NB4 (cell line): ENCODE measurements at regions not wholly inside any gene's neighbourhood (a gene's known extent, or its start where the extent isn't known, plus 50 kb on each side); places are given as distances from the start of the nearest gene placed in this dataset.

Source experiments
- TF ChIP-seq, protein P1 (sequence below): IDR thresholded peaks from one replicate; pipeline ENCODE4 v1.5.1; 2012; ENCODE audit warnings: low read depth, low read length
- TF ChIP-seq, protein P2 (sequence below): IDR thresholded peaks from 2 replicates; pipeline ENCODE4 v1.6.1; 2011; ENCODE audit warnings: low read depth, low read length

DNA sequence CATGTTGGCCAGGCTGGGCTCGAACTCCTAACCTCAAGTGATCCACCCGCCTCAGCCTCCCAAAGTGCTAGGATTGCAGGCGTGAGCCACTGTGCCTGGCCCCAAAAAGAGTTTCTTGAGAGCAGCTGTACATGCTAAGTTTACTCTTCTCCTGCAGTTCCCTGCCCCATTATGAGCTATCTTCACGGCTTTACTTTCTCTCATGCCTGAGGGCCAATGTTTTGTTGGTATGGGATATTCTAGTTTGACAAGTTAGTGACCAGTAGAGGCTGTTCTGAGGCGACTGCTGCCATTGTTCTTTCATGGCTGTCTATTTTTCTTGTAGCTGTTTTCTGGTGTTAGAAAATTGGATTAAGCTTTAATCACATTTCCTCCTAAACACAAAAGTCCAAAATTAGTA is 78.0 kb upstream of the STX18 start:
- TF ChIP-seq, protein P1, sequence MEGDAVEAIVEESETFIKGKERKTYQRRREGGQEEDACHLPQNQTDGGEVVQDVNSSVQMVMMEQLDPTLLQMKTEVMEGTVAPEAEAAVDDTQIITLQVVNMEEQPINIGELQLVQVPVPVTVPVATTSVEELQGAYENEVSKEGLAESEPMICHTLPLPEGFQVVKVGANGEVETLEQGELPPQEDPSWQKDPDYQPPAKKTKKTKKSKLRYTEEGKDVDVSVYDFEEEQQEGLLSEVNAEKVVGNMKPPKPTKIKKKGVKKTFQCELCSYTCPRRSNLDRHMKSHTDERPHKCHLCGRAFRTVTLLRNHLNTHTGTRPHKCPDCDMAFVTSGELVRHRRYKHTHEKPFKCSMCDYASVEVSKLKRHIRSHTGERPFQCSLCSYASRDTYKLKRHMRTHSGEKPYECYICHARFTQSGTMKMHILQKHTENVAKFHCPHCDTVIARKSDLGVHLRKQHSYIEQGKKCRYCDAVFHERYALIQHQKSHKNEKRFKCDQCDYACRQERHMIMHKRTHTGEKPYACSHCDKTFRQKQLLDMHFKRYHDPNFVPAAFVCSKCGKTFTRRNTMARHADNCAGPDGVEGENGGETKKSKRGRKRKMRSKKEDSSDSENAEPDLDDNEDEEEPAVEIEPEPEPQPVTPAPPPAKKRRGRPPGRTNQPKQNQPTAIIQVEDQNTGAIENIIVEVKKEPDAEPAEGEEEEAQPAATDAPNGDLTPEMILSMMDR, result no peak
- TF ChIP-seq, protein P2, sequence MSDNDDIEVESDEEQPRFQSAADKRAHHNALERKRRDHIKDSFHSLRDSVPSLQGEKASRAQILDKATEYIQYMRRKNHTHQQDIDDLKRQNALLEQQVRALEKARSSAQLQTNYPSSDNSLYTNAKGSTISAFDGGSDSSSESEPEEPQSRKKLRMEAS, result no peak
